Gastrocnemius medialis (tissue), 4 donors: ENCODE measurements at regions not wholly inside any gene's neighbourhood (a gene's known extent, or its start where the extent isn't known, plus 50 kb on each side); places are given as distances from the start of the nearest gene placed in this dataset.

Experiments used
- CTCF ChIP-seq, 5 experiments: fragments of 450-650 bp in 3 of 5; fragments of 200-600 bp in 2 of 5; sonication (generic) in 2 of 5; IDR thresholded peaks in 4 of 5; conservative IDR thresholded peaks in 1 of 5; 1 replicate in 4 of 5; 2 replicates in 1 of 5; pipeline ENCODE4 v1.5.1; 2016 to 2019; ENCODE audit warnings: antibody characterized with exemption in 5 of 5, mild to moderate bottlenecking in 3 of 5, moderate library complexity in 3 of 5
- POLR2A ChIP-seq, 2 donors: fragments of 450-650 bp; IDR thresholded peaks; one replicate each; pipeline ENCODE4 v1.6.1; 2017; ENCODE audit warnings: antibody characterized with exemption in 2 of 2, mild to moderate bottlenecking in 2 of 2, moderate library complexity in 2 of 2

- no peak for TF ChIP-seq CTCF (IDR thresholded peaks at IDR 0.05 in 4 of 5, conservative IDR thresholded peaks at IDR 0.05 in 1 of 5)
- TF ChIP-seq POLR2A (IDR thresholded peaks at IDR 0.05): no peak
These were observed 124.5 kb downstream of the SLC16A9 start for GRCh38 chr10:59585046-59585700.
